ENCODE measurements at regions not wholly inside any gene's neighbourhood (a gene's known extent, or its start where the extent isn't known, plus 50 kb on each side); places are given as distances from the start of the nearest gene placed in this dataset.
"Not testable (repeated sequence)": the region's sequence is repeated elsewhere in the genome, so short reads cannot be mapped to it uniquely, and the experiment has no call there.

DNA sequence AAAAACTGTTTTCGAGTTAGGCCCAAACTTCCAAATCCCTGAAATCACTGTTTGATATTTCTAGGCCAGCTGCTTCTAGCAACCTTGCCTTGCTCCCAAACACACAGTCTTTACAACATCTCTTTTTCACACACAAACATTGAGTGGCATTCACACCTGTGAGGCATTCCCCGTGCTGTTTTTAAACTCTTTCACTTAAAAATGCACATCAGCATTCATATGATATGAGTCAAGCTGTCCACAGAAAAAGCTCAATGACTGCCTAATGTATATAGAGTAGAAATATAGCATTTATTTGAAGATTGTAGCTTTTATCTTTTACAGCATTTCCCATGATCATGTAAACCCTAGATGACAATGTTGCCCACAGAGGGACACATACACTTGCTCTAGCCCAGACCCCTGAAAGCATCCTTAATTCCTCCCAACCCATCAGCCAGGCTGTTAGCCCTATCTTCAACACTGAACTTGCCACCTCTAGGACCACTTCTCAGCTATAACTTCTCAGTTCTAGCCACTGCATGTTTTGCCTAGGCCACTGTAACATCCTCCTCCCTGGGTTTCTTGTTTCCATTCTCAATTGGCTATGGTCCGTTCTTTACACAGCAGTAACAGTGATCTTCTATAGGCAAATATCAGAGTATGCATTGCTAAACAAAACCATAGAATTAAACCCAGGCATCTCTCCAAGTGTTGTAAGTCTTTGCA, 782.6 kb downstream of the DIPK2A start:
- no peak for DNase-seq (ENCODE audit: low spot score)

GRCh38 chr3:144756704-144757440, 785.2 kb downstream of the DIPK2A start:
- DNase-seq (ENCODE audit: low spot score): no peak

DNA sequence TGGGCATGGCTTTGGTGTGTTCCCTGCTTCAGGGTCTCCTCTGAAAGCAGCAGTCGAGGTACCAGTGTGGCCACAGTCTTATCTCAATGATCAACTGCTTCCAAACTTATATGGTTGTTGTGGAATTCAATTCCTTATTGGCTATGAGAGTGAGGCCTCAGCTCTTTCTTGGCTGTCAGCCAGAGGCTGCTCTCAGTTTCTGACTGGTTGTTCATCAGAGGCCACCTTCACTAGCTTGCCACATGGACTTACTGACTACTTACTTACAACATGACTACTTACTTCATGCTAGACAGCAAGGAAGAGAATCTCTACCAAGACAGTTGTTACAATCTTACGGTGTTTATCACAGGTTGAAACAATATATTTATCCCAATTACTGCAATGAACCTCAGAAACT, 789.2 kb downstream of the DIPK2A start:
- DNase-seq (ENCODE audit: low spot score): peak; percentile 18

DNA sequence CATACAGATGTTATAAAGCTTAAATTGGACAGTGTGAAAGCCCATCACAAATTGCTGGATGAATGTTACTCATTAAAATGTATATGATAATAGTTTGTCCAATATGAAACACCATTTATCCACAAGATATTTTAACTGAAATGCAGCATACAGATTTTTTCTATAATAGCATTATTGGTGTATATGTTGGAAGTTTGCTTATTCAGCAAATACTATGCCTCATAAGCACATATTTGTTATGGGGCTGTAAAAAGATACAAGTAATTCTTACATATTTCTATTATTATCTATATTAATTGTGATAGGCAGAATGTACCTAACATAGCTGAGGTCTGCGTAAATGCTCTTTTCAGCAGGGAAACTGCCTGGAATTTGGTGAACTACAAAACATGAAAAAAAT, 790.5 kb downstream of the DIPK2A start:
- DNase-seq (ENCODE audit: low spot score): no peak

DNA sequence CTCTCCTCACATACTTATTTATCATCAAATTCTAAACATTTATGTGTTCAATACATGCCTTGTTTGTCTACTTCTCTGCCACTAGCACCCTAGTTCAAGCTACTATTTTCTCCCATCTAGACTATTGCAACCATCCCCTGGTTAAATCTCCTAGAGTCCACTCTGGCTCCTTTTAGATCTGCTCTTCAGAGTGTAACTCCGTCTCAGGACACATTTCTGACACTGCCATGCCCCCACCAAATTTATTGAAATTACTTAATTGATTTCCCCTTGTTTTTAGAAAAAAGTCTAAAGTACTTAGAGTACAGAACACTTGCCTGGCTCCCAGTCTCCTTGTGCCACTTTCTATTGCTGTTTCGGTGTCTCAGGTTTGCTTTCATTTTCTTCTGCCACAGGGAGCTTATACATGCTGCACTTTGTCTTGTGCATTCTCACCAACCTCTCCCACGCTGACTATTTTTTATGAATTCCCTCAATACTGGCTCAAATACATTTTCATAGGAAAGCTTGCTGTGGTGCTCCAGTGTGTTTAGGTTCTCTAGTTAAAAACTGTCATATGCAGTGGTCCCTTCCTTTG, 792.3 kb downstream of the DIPK2A start:
- peak; percentile 28 for DNase-seq (ENCODE audit: low spot score)

- peak; percentile 7 for DNase-seq (ENCODE audit: low spot score)
Observed at GRCh38 chr3:144770281-144770680, 798.7 kb downstream of the DIPK2A start.

DNA sequence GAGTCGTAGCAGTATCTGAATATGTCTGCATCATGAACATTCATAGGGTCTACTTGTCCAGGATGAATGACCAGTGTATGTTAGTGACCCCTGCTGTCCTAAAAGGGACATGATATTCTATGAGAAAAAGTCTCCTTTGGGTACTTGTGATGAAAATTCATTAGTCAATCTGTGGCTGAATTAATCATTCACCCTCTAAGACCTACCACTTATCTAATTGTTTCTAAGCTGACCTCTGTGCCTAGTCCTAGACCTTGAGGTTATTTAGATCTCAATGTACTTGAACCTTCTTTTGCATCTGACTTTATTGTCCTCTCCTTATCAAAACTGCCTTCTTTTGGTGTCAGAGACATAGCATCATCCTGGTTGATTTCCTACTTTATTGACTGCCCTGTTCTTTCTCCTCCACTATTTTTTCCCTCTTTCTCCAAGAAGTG, 799.3 kb downstream of the DIPK2A start:
- DNase-seq (ENCODE audit: low spot score): peak; percentile 82

- no peak for DNase-seq (ENCODE audit: low spot score)
Observed at GRCh38 chr3:144771381-144771870, 799.8 kb downstream of the DIPK2A start.

- DNase-seq (ENCODE audit: low spot score): no peak
Observed at GRCh38 chr3:144772372-144772771, 800.7 kb downstream of the DIPK2A start.

GRCh38 chr3:144773350-144773749, 801.7 kb downstream of the DIPK2A start:
- DNase-seq (ENCODE audit: low spot score): no peak

GRCh38 chr3:144774897-144775296, 803.3 kb downstream of the DIPK2A start:
- DNase-seq (ENCODE audit: low spot score): no peak

- DNase-seq (ENCODE audit: low spot score): no peak
Observed at GRCh38 chr3:144775551-144775950, 803.9 kb downstream of the DIPK2A start.

GRCh38 chr3:144777906-144778305, 806.3 kb downstream of the DIPK2A start:
- DNase-seq (ENCODE audit: low spot score): no peak

GRCh38 chr3:144791034-144791433, 819.4 kb downstream of the DIPK2A start:
- no peak for DNase-seq (ENCODE audit: low spot score)

- no peak for DNase-seq (ENCODE audit: low spot score)
Observed at GRCh38 chr3:144801890-144802289, 830.3 kb downstream of the DIPK2A start.

- no peak for DNase-seq (ENCODE audit: low spot score)
Observed at GRCh38 chr3:144809380-144809779, 837.8 kb downstream of the DIPK2A start.

DNA sequence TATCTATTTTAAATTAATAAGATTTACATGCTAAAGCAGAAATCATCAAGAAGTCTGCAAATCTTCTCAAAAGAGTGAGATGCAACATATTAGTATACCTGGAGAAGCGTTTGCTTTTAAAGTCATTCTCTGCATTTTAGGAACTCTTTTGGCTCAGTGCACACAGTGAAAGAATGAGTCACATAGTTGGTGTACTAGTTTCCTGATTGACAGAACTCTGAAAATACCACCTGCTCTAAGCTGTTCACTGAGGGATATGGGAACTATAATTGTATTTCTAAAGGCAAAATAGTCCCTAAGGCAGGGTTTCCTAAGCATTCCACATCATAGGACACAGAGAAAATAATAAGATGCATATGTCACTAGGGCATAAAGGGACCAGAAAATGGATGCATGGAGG, 838.5 kb downstream of the DIPK2A start:
- DNase-seq (ENCODE audit: low spot score): no peak

- DNase-seq (ENCODE audit: low spot score): no peak
Observed at GRCh38 chr3:144815655-144816054, 844.0 kb downstream of the DIPK2A start.

DNA sequence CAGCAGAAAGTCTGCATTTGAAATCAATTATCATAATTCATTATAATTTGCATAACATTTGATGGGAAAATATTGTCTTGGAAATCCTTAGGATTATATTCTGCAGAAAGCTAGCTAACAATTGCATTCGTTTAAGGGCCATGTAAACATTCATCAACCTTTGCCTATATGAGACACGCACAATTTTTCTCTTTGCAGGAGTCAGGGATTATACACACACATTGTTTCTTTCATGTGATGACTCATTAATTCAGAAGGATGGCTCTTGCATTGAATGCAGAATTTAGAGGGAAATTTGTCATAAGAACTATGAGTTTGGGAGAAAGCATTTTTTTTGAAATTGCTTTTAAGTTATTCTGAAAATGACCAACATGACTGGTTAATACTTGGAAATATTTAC, 844.7 kb downstream of the DIPK2A start:
- DNase-seq (ENCODE audit: low spot score): no peak

DNA sequence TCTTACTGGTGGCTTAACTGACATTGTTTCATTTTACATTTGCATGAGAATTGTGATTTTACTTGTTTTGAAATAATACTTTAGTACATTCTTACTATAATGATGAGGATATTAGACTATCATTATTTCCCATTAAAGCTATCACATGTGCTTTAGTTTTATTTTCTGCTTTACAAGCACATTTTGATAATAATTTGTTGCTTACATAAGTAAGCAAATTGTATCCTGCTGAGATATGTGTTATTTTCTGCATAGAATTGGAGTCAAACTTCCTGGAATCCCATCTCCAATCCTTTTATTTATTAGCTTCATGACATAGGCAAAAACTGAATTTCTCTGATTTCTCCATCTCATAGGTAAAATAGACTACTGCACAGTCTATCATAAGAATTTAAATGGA, 847.4 kb downstream of the DIPK2A start:
- DNase-seq (ENCODE audit: low spot score): no peak

DNA sequence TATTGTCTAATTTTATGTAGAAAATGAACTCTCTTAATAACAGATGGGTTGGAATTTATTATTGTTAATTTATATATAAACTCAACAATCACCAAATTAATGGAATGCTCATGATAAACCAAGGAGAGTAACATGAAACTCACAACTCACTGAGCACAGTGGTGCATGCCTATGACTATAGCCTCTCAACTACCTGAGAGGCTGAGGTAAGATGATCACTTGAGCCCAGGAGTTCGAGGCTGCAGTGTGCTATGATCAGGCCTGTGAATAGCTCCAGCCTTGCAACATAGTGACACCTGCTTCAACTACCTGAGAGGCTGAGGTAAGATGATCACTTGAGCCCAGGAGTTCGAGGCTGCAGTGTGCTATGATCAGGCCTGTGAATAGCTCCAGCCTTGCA, 848.6 kb downstream of the DIPK2A start:
- DNase-seq (ENCODE audit: low spot score): not testable (repeated sequence)

- no peak for DNase-seq (ENCODE audit: low spot score)
Observed at GRCh38 chr3:144820726-144821125, 849.1 kb downstream of the DIPK2A start.

DNA sequence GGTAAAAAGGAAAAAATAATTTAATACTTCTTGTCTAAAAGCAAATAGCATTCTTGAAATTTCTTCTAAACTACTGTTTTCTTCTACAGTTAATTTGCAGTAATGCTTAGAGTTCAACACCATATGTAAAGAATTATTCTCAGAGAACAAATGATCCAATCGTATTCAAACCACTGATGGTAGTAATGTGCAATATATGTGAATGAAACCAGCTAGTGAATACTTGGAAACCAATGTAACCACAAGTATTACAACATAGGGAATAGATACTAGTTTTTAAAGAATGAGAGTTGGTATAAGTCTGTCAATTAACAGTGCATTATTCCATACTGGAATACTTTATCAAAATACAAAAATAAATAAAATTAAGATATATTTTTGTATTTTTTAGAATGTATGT, 850.0 kb downstream of the DIPK2A start:
- DNase-seq (ENCODE audit: low spot score): no peak

Data from Ammon's horn (tissue), 1 donor.